Kidney epithelial cell (primary cell): ENCODE measurements at regions not wholly inside any gene's neighbourhood (a gene's known extent, or its start where the extent isn't known, plus 50 kb on each side); places are given as distances from the start of the nearest gene placed in this dataset.
"Not testable (repeated sequence)": the region's sequence is repeated elsewhere in the genome, so short reads cannot be mapped to it uniquely, and the experiment has no call there.

Experiments
- DNase-seq: peaks from one replicate; pipeline ENCODE4 v3.0.0-alpha.2; 2010; ENCODE audit warnings: low read depth
- H3K27me3 ChIP-seq: 2 replicates; pipeline ENCODE4 v1.6.0; 2011; ENCODE audit warnings: low read length; ENCODE audit not compliant: control insufficient read depth, insufficient read depth
- H3K36me3 ChIP-seq: 2 replicates; pipeline ENCODE4 v1.5.1; 2011; ENCODE audit warnings: low read length; ENCODE audit not compliant: control insufficient read depth, insufficient read depth
- H3K4me3 ChIP-seq: 2 replicates; pipeline ENCODE4 v1.5.1; 2011; ENCODE audit warnings: low read depth, mild to moderate bottlenecking, control low read depth, low read length
- TF ChIP-seq, protein P1 (sequence below): IDR thresholded peaks from 2 replicates; pipeline ENCODE4 v1.5.1; 2011; ENCODE audit warnings: mild to moderate bottlenecking, moderate library complexity, low read length, control low read depth, inconsistent platforms; ENCODE audit not compliant: insufficient read depth, poor library complexity, severe bottlenecking

DNA sequence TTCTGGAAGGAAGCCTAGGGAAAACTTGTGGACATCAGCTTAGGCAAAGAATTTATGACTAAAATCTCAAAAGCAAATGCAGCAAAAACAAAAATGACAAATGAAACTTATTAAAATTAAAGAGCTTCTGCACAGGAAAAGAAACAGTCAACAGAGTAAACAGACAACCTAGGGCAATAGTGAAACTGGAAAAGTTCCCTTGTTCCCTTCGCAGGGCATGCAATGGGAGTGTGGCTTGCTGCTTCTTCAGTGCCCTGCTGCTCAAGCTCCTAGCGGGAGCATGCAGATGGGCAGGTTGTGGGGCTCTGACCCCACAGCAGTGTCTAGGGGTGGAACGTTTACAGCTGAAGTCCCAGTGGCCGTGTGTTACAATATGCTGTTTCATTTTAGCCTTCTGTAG lies 1797.4 kb downstream of the NCAM2 start:
- H3K36me3 ChIP-seq = no peaks in the 10 kb centered on the region
- DNase-seq = no peak

DNA sequence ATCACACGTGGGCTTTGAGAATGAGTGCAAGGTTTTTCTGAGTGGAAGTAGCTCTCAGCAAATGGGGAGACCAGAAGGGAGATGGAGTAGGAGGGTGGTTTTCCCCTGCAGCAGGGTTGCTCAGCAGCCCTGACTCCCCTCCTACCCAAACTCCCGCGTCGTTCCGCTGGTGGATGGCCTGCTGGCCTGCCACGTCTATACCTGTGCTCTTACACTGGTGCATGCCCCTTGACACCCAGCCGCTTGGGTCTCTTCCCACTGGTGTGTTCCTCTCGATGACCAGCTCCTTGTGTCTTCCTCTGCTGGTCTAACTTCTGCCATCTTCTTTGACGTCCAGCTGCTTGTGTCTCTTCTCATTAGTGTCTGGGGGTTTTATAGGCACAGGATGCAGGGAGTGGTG lies 1797.9 kb downstream of the NCAM2 start:
- Histone ChIP-seq H3K36me3 (no peaks in the 10 kb centered on the region), H3K27me3 (no peaks in the 10 kb centered on the region), H3K4me3 (no peak overlapping the region)
- TF ChIP-seq, protein P1, sequence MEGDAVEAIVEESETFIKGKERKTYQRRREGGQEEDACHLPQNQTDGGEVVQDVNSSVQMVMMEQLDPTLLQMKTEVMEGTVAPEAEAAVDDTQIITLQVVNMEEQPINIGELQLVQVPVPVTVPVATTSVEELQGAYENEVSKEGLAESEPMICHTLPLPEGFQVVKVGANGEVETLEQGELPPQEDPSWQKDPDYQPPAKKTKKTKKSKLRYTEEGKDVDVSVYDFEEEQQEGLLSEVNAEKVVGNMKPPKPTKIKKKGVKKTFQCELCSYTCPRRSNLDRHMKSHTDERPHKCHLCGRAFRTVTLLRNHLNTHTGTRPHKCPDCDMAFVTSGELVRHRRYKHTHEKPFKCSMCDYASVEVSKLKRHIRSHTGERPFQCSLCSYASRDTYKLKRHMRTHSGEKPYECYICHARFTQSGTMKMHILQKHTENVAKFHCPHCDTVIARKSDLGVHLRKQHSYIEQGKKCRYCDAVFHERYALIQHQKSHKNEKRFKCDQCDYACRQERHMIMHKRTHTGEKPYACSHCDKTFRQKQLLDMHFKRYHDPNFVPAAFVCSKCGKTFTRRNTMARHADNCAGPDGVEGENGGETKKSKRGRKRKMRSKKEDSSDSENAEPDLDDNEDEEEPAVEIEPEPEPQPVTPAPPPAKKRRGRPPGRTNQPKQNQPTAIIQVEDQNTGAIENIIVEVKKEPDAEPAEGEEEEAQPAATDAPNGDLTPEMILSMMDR = no peak
- no peak for DNase-seq

More for the DNA sequence above, 1797.4 kb downstream of the NCAM2 start:
- no peaks in the 10 kb centered on the region for H3K27me3 ChIP-seq
- no peak overlapping the region for H3K4me3 ChIP-seq
- TF ChIP-seq, protein P1 = no peak

DNA sequence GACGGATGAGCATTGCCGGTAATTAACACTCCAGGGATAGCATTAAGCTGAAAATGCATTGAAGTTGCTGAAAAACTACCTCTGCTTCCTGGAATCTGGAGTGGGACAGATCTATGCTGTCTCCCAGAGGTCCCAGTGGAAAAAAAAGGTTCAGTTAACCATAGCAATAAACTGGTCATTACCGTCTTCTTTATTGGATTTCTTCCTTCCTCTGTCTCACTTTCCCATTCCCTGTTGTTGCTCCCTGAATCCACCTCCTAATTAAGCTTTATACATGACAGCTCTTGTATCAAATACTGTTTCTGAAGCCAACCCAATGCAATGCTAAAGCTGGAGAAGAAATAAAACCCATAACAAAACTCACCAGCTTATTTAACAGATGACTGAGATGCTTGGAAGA lies 1805.9 kb downstream of the NCAM2 start:
- TF ChIP-seq, protein P1 = no peak
- Histone ChIP-seq H3K4me3 (no peak overlapping the region), H3K27me3 (no peaks in the 10 kb centered on the region), H3K36me3 (no peaks in the 10 kb centered on the region)
- DNase-seq = no peak

DNA sequence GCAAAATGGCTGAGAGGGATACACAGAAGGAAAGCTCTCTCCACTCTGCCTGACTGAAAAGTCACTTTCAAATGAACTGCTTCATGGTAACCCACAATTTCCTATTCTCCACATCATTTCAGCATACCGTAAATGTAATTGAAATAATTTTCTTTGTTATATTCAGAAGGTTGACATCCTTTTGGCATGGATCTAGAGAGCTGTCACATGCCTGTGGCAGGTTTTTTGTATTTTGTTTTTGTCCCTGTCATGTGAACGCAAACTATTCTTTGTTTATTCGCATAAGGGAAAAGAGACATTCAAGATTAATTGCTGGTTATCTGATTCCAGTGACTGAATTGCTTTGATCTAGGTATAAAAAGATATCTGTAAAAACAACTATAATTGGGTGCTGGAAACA lies 1808.1 kb downstream of the NCAM2 start:
- TF ChIP-seq, protein P1 = no peak
- Histone ChIP-seq H3K27me3 (no peaks in the 10 kb centered on the region), H3K36me3 (no peaks in the 10 kb centered on the region), H3K4me3 (no peak overlapping the region)
- DNase-seq = no peak

DNA sequence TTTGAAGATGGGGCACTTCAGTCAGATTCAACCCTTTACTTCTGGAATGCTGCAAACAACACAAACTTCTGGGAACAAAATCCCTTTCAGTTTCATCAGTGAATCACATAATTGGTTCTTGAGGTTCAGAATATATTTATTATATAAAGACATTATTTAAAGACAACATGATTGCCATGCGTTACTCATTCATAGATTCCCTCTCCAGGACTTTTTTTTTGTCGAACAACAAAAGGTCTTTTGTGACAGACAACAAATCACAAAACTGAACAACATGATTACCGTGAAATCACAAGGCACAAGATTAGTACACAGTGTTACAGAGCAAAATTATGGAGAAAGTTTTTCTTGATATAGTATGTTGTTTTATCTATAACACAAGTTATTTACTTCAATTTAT lies 1815.0 kb downstream of the NCAM2 start:
- H3K27me3 ChIP-seq = no peaks in the 10 kb centered on the region
- no peak for DNase-seq
- no peak overlapping the region for H3K4me3 ChIP-seq
- no peaks in the 10 kb centered on the region for H3K36me3 ChIP-seq
- TF ChIP-seq, protein P1 = no peak

DNA sequence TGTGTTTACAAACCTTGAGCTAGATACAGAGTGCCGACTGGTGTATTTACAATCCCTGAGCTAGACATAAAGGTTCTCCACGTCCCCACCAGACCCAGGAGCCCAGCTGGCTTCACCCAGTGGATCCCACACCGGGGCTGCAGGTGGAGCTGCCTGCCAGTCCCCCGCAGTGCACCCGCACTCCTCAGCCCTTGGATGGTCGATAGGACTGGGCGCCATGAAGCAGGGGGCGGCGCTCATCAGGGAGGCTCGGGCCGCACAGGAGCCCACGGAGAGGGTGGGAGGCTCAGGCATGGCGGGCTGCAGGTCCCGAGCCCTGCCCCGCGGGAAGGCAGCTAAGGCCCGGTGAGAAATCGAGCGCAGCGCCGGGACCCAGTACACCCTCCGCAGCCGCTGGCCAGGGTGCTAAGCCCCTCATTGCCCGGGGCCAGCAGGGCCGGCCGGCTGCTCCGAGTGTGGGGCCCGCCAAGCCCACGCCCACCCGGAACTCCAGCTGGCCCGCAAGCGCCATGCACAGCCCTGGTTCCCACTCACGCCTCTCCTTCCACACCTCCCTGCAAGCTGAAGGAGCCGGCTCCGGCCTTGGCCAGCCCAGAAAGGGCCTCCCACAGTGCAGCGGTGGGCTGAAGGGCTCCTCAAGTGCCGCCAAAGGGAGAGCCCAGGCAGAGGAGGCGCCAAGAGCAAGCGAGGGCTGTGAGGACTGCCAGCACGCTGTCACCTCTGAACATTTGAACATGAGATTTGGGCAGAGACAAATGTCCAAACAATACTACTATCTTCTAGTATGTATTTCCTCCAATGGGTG lies 1820.7 kb downstream of the NCAM2 start:
- not testable (repeated sequence) for DNase-seq, H3K4me3 ChIP-seq, H3K27me3 ChIP-seq, H3K36me3 ChIP-seq
